Muscle of leg (tissue), 3 donors: ENCODE measurements at regions not wholly inside any gene's neighbourhood (a gene's known extent, or its start where the extent isn't known, plus 50 kb on each side); places are given as distances from the start of the nearest gene placed in this dataset.
"Not testable (repeated sequence)": the region's sequence is repeated elsewhere in the genome, so short reads cannot be mapped to it uniquely, and the experiment has no call there.

Source experiments
- DNase-seq: peaks from one replicate; pipeline ENCODE4 v3.0.0; 2013
- H3K27ac ChIP-seq: one replicate; pipeline ENCODE4 v1.5.1; 2013; ENCODE audit warnings: mild to moderate bottlenecking, low read length, control low read depth
- H3K27me3 ChIP-seq: one replicate; pipeline ENCODE4 v1.6.1; 2013; ENCODE audit warnings: low read length; ENCODE audit not compliant: control insufficient read depth, insufficient read depth
- H3K36me3 ChIP-seq: one replicate; pipeline ENCODE4 v1.6.1; 2013; ENCODE audit warnings: low read length; ENCODE audit not compliant: control insufficient read depth, insufficient read depth
- H3K4me1 ChIP-seq: one replicate; pipeline ENCODE4 v1.6.1; 2013; ENCODE audit warnings: low read length; ENCODE audit not compliant: control insufficient read depth, insufficient read depth
- H3K4me3 ChIP-seq: one replicate; pipeline ENCODE4 v1.5.1; 2013; ENCODE audit warnings: low read length, control low read depth
- H3K9me3 ChIP-seq: replicated peaks from 2 replicates; pipeline ENCODE4 v1.6.1; 2013; ENCODE audit warnings: low read depth, low read length; ENCODE audit not compliant: control insufficient read depth
- WGBS: methylation state at CpG from one replicate; pipeline ENCODE4 v1.1.5; 2013; ENCODE audit warnings: missing lambda C conversion rate; ENCODE audit not compliant: insufficient coverage; 5-methylcytosine and 5-hydroxymethylcytosine counted together

DNA sequence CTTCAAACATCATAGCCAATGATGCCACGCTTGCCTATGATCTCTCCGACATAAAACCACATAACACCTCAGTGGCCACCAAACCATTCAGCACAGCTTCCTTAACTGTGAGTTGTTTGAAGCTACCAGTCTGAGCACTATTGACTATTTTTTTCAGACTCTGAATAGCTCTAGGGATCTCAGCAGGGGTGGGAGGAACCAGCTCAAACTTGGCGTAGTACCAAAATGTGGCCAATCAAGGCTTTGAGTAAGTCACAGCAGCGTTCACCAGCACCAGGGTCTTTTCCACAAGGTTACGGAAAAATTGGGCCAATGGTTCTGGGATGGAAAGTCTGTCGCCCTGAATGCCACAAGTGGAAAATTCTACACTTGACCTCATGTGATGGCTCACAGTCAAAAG is 70.6 kb downstream of the SMPDL3A start:
- no peak for DNase-seq

GRCh38 chr6:122861594-122861993 is 72.5 kb downstream of the SMPDL3A start:
- H3K36me3 ChIP-seq = no peaks in the 10 kb centered on the region
- no peaks in the 10 kb centered on the region for H3K27me3 ChIP-seq
- no peaks in the 10 kb centered on the region for H3K4me1 ChIP-seq
- no peak overlapping the region for H3K27ac ChIP-seq
- no CpG with 5 or more reads among the region's 1 CpG for WGBS
- H3K9me3 ChIP-seq = no peaks in the 10 kb centered on the region
- no peak overlapping the region for H3K4me3 ChIP-seq
- DNase-seq = no peak

More for the DNA sequence above, 70.6 kb downstream of the SMPDL3A start:
- Histone ChIP-seq H3K9me3 (no peaks in the 10 kb centered on the region), H3K4me1 (no peaks in the 10 kb centered on the region), H3K27me3 (no peaks in the 10 kb centered on the region), H3K4me3 (no peak overlapping the region), H3K36me3 (no peaks in the 10 kb centered on the region), H3K27ac (no peak overlapping the region)
- 96% methylated on average over 3 of the region's 6 CpGs for WGBS

DNA sequence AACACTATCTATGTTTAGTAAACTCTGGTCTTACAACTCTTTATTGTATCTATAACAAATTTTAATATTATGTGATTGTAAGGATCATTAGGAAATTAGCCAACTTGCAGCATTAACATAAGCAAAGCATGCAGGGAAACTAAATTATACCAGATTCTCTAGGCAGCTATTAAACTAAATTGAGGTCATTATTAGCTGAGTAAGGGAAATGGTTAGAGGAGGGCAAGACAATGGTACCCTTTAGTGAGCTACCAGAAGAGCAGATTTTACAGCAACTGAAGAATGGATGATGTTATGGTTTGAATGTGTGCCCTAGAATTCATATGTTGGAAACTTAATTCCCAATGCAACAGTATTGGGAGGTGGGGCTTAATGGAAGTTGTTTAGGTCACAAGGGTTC is 79.1 kb downstream of the SMPDL3A start:
- DNase-seq = no peak
- no peak overlapping the region for H3K27ac ChIP-seq
- no peaks in the 10 kb centered on the region for H3K9me3 ChIP-seq
- H3K4me1 ChIP-seq = no peaks in the 10 kb centered on the region
- H3K4me3 ChIP-seq = no peak overlapping the region
- H3K27me3 ChIP-seq = no peaks in the 10 kb centered on the region
- H3K36me3 ChIP-seq = no peaks in the 10 kb centered on the region

DNA sequence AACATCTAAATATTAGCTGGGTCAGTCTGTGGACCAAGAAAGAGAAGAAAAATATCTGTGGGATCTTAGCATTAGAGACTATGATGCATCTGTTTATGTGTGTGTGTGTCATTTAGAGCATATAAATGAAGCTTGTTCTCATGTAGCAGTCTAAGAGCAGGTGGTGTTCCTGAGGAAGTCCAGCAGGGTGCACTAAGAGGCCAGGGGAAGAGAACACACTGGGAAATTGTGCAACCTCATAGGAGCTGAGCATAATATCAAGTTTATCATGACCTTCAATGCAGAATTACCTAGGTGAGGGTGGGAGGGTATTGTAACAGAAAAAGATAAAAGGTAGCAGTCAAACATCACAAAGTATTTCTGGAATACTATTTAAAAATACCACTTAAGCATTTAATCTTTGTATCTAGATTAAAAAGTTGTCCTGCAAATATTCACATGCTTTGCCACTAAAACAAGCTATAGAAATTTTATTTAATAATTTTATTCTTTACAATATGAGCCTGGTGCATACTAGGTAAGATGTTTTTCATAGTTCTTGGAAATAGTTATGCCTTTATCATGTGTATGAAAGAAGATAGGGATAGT is 80.5 kb downstream of the SMPDL3A start:
- no peak overlapping the region for H3K27ac ChIP-seq
- H3K4me3 ChIP-seq = no peak overlapping the region
- H3K27me3 ChIP-seq = no peaks in the 10 kb centered on the region
- no peaks in the 10 kb centered on the region for H3K9me3 ChIP-seq
- no peaks in the 10 kb centered on the region for H3K4me1 ChIP-seq
- DNase-seq = peak; percentile 60
- H3K36me3 ChIP-seq = no peaks in the 10 kb centered on the region

DNA sequence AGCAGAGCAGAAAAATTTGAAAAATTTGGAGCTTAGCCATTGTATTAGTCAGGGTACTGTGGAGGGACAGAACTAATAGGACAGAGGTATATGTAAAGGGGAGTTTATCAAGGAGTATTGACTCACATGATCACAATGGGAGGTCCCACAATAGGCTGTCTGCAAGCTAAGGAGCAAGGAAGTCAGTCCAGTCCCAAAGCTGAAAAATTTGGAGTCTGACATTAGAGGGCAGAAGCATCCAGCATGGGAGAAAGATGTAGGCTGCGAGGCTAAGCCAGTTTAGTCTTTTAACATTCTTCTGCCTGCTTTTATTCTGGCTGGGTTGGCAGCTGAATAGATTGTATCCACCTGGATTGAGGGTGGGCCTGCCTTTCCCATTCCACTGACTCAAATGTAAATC is 82.0 kb downstream of the SMPDL3A start:
- no peaks in the 10 kb centered on the region for H3K36me3 ChIP-seq
- no CpG with 5 or more reads among the region's 1 CpG for WGBS
- no peaks in the 10 kb centered on the region for H3K9me3 ChIP-seq
- H3K27ac ChIP-seq = no peak overlapping the region
- H3K27me3 ChIP-seq = no peaks in the 10 kb centered on the region
- H3K4me3 ChIP-seq = no peak overlapping the region
- DNase-seq = no peak
- H3K4me1 ChIP-seq = no peaks in the 10 kb centered on the region

- no peaks in the 10 kb centered on the region for H3K9me3 ChIP-seq
- H3K4me1 ChIP-seq = no peaks in the 10 kb centered on the region
- DNase-seq = no peak
- no peaks in the 10 kb centered on the region for H3K27me3 ChIP-seq
- H3K4me3 ChIP-seq = no peak overlapping the region
- no peak overlapping the region for H3K27ac ChIP-seq
- no peaks in the 10 kb centered on the region for H3K36me3 ChIP-seq
- no CpG with 5 or more reads among the region's 4 CpGs for WGBS
Measured at GRCh38 chr6:122872311-122872710, 83.3 kb downstream of the SMPDL3A start.

GRCh38 chr6:122877302-122877701 is 88.2 kb downstream of the SMPDL3A start:
- Histone ChIP-seq H3K27me3 (no peaks in the 10 kb centered on the region), H3K4me1 (no peaks in the 10 kb centered on the region), H3K27ac (no peak overlapping the region), H3K4me3 (no peak overlapping the region), H3K9me3 (no peaks in the 10 kb centered on the region), H3K36me3 (no peaks in the 10 kb centered on the region)
- no CpG with 5 or more reads among the region's 3 CpGs for WGBS
- DNase-seq = no peak

GRCh38 chr6:122878796-122879195 is 89.7 kb downstream of the SMPDL3A start:
- no peak for DNase-seq
- no peak overlapping the region for H3K4me3 ChIP-seq
- H3K4me1 ChIP-seq = no peaks in the 10 kb centered on the region
- H3K27ac ChIP-seq = no peak overlapping the region
- H3K27me3 ChIP-seq = no peaks in the 10 kb centered on the region
- no peaks in the 10 kb centered on the region for H3K9me3 ChIP-seq
- no CpG with 5 or more reads among the region's 1 CpG for WGBS
- no peaks in the 10 kb centered on the region for H3K36me3 ChIP-seq

- 57% methylated on average over 2 of the region's 4 CpGs for WGBS
- Histone ChIP-seq H3K4me3 (no peak overlapping the region), H3K9me3 (no peaks in the 10 kb centered on the region), H3K27ac (no peak overlapping the region), H3K36me3 (no peaks in the 10 kb centered on the region), H3K4me1 (no peaks in the 10 kb centered on the region), H3K27me3 (no peaks in the 10 kb centered on the region)
- DNase-seq = no peak
Measured at GRCh38 chr6:122886481-122886880, 97.4 kb downstream of the SMPDL3A start.

- no peak overlapping the region for H3K4me3 ChIP-seq
- DNase-seq = no peak
- no peaks in the 10 kb centered on the region for H3K27me3 ChIP-seq
- no peaks in the 10 kb centered on the region for H3K9me3 ChIP-seq
- no peaks in the 10 kb centered on the region for H3K36me3 ChIP-seq
- no peak overlapping the region for H3K27ac ChIP-seq
- H3K4me1 ChIP-seq = no peaks in the 10 kb centered on the region
Measured at GRCh38 chr6:122887941-122888340, 98.9 kb downstream of the SMPDL3A start.

- WGBS = no CpG with 5 or more reads among the region's 1 CpG
- not testable (repeated sequence) for H3K27me3 ChIP-seq, H3K36me3 ChIP-seq, H3K9me3 ChIP-seq, H3K27ac ChIP-seq, H3K4me1 ChIP-seq, DNase-seq, H3K4me3 ChIP-seq
Measured at GRCh38 chr6:122888680-122889079, 99.6 kb downstream of the SMPDL3A start.
